HG02610 (cell line): ENCODE measurements at regions not wholly inside any gene's neighbourhood (a gene's known extent, or its start where the extent isn't known, plus 50 kb on each side); places are given as distances from the start of the nearest gene placed in this dataset.

Experiments
- ATAC-seq: cut with Tn5 transposase; IDR thresholded peaks from one replicate; pipeline ENCODE4 v1.9.1; 2021; ENCODE audit warnings: mild to moderate bottlenecking, moderate library complexity; ENCODE audit not compliant: unreplicated experiment

- ATAC-seq = no peak
These were observed 382.5 kb downstream of the PLPP3 start for GRCh38 chr1:56196839-56197238.

- ATAC-seq = no peak
These were observed 384.6 kb downstream of the PLPP3 start for GRCh38 chr1:56194701-56195300.

DNA sequence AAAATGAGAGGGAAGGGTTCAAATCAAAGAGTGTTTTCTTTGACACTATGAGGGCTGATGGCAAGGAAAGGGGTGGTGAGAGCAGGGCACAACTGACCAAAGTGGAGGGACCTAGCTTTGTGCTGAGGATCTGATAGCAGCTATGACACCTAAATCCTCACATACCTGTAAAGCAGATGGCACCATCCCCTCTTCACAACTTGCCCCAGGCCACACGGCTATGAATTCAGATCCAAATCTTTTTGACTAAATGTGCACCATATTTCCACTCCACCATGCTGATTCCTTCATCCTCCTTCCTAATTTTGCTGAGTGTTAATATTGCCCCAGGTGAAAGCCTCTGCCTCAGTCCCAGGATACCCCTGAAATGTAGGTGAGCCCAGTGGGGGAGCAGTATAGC is 385.7 kb downstream of the PLPP3 start:
- no peak for ATAC-seq

DNA sequence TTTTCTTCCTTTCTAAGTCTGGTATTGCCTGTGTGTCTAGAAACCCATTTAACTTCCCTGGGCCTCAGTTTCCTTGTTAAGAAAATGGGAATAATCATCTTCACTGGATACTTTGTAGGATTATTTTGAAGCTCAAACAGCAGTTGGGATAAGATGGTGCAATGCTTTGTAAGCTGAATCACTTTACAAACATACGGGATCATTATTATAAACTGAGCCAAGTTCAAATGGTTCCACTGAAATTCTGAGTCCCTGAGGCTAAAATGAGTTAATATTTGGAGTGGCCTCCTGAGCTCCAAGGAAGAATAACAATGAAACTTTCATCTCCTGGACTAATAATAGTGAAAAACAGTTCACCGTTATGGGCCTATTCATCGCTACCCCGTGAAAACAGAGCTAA is 388.0 kb downstream of the PLPP3 start:
- no peak for ATAC-seq

DNA sequence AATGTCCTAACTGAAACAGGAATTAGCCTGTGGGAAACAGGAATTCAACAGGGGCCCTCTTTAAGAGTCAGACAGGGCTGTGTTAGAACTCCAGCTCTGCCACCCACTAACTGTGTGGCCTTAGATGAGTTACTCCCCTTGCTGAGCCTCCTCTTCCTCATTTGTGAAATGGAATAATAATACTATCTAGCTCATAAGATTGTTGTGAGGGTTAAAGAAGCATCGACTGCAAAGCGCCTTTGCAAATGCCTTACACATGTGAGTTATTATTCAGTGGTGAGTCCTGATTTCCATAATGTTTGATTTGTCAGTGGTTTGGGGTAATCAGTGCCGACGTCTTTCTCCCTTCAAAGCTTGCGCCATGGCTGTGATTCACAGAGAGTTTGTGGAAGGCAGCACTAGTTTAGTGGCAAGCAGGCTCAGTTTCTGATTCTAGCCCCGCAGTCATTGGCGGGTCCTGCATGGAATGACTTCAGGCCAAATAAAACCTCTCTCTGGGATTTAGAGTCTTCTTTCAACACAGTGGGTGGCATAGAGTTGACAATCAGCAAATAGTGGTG is 388.5 kb downstream of the PLPP3 start:
- ATAC-seq = no peak

GRCh38 chr1:56189946-56190805 is 389.2 kb downstream of the PLPP3 start:
- ATAC-seq = no peak

DNA sequence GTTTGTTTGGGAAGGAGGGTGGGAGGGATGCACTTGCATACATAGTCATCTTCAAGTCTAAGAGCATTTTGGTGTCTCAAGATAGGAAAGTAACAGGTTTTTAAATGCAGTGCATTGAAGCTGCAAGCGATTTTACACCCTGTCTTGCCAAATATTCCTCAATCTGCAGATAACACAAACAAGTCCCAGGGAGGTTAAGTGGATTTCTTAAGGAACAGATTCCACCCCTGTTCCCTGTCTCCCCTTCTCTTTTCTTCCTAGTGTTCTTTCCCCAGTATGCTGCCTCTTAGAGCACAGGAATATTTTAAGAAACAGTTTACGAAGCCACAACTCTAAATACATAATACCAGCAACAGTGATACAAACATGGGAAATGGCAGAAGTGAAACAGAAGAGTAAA is 389.9 kb downstream of the PLPP3 start:
- no peak for ATAC-seq

- ATAC-seq = no peak
These were observed 390.5 kb downstream of the PLPP3 start for GRCh38 chr1:56188855-56189254.

DNA sequence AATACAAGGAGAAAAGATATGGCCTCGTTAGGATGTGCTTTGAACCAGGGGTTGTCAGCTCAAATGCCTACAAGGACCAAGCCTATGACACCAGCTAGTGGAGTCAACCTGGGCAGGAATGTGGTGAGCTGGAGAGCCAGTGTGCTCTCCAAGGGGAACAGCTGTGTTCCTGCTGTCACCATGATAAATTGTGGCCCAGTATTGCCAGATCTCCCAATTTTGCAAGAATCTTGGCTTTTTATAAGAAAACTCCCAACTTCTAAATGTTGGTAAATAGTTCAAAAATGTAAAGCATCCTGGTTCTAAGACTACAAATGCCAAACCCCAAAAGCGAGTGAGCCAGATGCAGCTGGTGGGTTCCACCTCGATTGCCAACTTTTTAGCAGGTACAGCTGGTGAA is 391.1 kb downstream of the PLPP3 start:
- no peak for ATAC-seq

GRCh38 chr1:56187405-56187804 is 392.0 kb downstream of the PLPP3 start:
- ATAC-seq = no peak

GRCh38 chr1:56185493-56185892 is 393.9 kb downstream of the PLPP3 start:
- no peak for ATAC-seq

- no peak for ATAC-seq
These were observed 396.2 kb downstream of the PLPP3 start for GRCh38 chr1:56183151-56183550.

- no peak for ATAC-seq
These were observed 398.7 kb downstream of the PLPP3 start for GRCh38 chr1:56180520-56181190.

- no peak for ATAC-seq
These were observed 399.8 kb downstream of the PLPP3 start for GRCh38 chr1:56179543-56179942.

DNA sequence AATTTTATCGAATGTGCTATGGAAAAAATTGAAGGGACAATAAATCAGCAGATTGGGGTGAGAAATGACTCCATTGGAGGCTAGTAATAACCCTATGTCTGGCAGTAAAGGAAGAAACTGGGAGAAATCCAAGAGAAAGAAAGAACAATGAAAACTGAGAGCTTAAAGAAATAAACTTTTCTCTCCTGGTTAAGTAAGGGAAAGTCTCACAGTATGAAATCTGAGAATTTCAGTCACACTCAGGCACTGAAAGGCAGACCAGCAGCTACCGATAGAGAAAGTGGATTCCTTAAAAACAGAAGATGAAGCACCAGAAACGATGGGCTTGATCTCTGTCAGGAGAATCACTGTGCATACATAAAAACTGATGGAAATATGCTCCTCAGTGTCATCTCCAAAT is 404.2 kb downstream of the PLPP3 start:
- no peak for ATAC-seq

GRCh38 chr1:56174176-56174885 is 405.0 kb downstream of the PLPP3 start:
- no peak for ATAC-seq

GRCh38 chr1:56173736-56174135 is 405.6 kb downstream of the PLPP3 start:
- ATAC-seq = no peak

DNA sequence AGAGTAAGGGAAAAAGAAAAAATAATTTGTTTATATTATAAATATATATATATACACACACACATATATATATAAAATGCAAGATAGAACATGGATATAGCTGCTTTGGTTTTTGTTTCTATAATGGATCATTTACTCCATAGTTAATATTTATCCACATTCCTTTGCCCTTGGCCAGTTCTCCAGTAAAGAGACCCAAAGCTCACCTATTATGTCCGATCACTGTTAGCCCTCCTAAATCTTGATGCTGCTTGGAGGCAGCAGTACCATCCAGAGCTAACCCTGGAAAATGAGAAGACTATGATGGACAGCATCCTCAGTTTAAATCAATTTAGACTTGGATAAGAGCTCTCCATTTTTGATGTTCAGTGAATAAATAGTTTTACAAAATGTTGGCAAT is 407.7 kb downstream of the PLPP3 start:
- no peak for ATAC-seq

DNA sequence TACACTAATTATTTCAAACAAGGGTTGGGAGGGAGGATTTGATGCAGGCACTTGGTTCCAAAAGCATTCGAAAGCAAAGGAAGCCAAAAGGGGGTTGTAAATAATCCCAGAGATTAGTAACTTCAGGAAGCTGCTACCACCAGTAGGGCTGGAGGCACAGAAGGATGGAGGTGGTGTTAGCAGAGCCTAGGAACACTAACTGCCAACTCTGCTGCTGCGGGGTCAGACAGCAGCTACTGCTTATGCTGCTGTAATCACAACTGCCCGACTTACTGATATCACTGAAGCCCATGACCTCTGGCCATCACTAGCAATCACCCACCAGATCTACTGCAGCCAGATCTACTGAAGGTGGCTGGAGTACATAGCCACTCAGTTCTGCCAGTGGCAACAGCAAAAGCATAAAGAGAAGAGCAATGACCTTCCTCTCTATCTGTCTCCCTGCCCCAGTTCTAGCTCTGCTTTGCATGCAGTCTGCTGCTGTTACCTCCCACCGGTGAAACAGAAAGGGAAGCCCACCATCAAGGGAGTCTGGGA is 408.5 kb downstream of the PLPP3 start:
- no peak for ATAC-seq

- no peak for ATAC-seq
These were observed 409.5 kb downstream of the PLPP3 start for GRCh38 chr1:56169856-56170255.

GRCh38 chr1:56168176-56168575 is 411.2 kb downstream of the PLPP3 start:
- no peak for ATAC-seq
